ENCODE measurements at regions not wholly inside any gene's neighbourhood (a gene's known extent, or its start where the extent isn't known, plus 50 kb on each side); places are given as distances from the start of the nearest gene placed in this dataset.

GRCh38 chr2:51149725-51150124, 117.8 kb upstream of the NRXN1 start:
- H3K27ac Mint-ChIP-seq, result no peak overlapping the region
- CTCF ChIA-PET, result interaction anchor here (1.6 kb wide), 1 partner anchor 9 kb away, joined by 3 read pairs; no protein-coding TSS in a partner anchor
- no peaks in the 10 kb centered on the region for H3K36me3 Mint-ChIP-seq
- DNase-seq, result no peak
- POLR2A ChIA-PET, result no interaction called here
- H3K4me1 Mint-ChIP-seq, result no peaks in the 10 kb centered on the region
- H3K27me3 Mint-ChIP-seq, result no peaks in the 10 kb centered on the region
- Histone ChIP-seq H3K36me3 (ENCODE audit: insufficient read depth, low read length) (no peaks in the 10 kb centered on the region), H3K27ac (ENCODE audit: low read depth, low read length) (no peak overlapping the region), H3K27me3 (ENCODE audit: insufficient read depth, low read length, poor library complexity, severe bottlenecking) (no peaks in the 10 kb centered on the region), H3K9me3 (ENCODE audit: low read length) (no peaks in the 10 kb centered on the region), H3K4me1 (ENCODE audit: insufficient read depth, low read length) (no peaks in the 10 kb centered on the region), H3K4me3 (ENCODE audit: low read length) (no peak overlapping the region)
- no peak overlapping the region for H3K4me3 Mint-ChIP-seq
- peaks cover 4 to 22% (median 8%) of the 10 kb centered on the region in 5 donors for H3K9me3 Mint-ChIP-seq

DNA sequence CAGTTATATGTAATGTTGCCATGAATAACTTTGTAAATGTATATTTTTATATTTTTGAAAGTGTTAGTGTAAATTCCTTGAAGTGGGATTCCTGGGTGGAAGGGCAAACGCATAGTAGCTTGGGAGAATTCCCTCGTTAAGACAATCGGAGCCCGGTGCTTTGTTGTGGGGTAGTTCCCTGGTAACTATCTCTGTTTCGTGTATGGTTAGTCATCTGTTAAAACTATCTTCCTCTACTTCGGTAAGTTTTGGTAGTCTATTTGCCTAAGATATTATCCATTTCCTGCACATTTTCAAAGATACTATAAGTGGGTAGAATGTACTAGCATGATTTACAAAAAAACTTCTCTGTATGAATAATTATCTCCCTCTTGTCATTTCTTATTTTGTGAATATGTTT, 113.8 kb upstream of the NRXN1 start:
- no peaks in the 10 kb centered on the region for H3K36me3 Mint-ChIP-seq
- no peak overlapping the region for H3K27ac Mint-ChIP-seq
- POLR2A ChIA-PET, result no interaction called here
- no peak for DNase-seq
- Histone ChIP-seq H3K36me3 (ENCODE audit: insufficient read depth, low read length) (no peaks in the 10 kb centered on the region), H3K4me1 (ENCODE audit: insufficient read depth, low read length) (no peaks in the 10 kb centered on the region), H3K9me3 (ENCODE audit: low read length) (no peaks in the 10 kb centered on the region), H3K27me3 (ENCODE audit: insufficient read depth, low read length, poor library complexity, severe bottlenecking) (no peaks in the 10 kb centered on the region), H3K4me3 (ENCODE audit: low read length) (no peak overlapping the region), H3K27ac (ENCODE audit: low read depth, low read length) (no peak overlapping the region)
- no peak overlapping the region for H3K4me3 Mint-ChIP-seq
- H3K9me3 Mint-ChIP-seq, result peaks cover 2 to 13% (median 6%) of the 10 kb centered on the region in 5 donors
- no peaks in the 10 kb centered on the region for H3K4me1 Mint-ChIP-seq
- H3K27me3 Mint-ChIP-seq, result no peaks in the 10 kb centered on the region
- CTCF ChIA-PET, result no interaction called here

DNA sequence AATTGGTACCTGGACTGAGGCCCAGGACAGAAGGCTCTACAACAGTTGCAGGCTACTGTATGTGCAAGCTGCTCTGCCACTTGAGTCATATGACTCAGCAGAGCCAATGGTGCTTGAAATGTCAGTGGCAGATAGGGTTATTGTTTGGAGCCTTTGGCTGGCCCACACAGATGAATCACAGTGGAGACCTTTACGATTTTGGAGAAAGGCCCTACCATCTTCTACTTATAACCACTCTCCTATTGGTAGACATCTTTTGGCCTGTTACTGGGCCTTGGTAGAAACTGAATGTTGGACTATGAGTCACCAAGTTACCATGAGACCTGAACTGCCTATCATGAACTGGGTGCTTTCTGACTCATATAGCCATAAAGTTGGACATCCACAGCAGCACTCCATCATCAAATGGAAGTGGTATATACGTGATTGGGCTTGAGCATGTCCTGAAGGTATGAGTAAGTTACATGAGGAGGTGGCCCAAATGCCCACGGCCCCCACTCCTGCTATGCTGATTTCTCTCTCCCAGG, 88.9 kb upstream of the NRXN1 start:
- Histone ChIP-seq H3K27me3 (ENCODE audit: insufficient read depth, low read length, poor library complexity, severe bottlenecking) (no peaks in the 10 kb centered on the region), H3K4me1 (ENCODE audit: insufficient read depth, low read length) (no peaks in the 10 kb centered on the region), H3K27ac (ENCODE audit: low read depth, low read length) (no peak overlapping the region), H3K4me3 (ENCODE audit: low read length) (no peak overlapping the region), H3K9me3 (ENCODE audit: low read length) (no peaks in the 10 kb centered on the region), H3K36me3 (ENCODE audit: insufficient read depth, low read length) (no peaks in the 10 kb centered on the region)
- ChIA-PET CTCF (no interaction called here), POLR2A (no interaction called here)
- no peak overlapping the region for H3K4me3 Mint-ChIP-seq
- no peaks in the 10 kb centered on the region for H3K4me1 Mint-ChIP-seq
- no peaks in the 10 kb centered on the region for H3K36me3 Mint-ChIP-seq
- DNase-seq, result no peak
- no peaks in the 10 kb centered on the region for H3K27me3 Mint-ChIP-seq
- H3K9me3 Mint-ChIP-seq, result peaks cover 0 to 13% (median 5%) of the 10 kb centered on the region in 5 donors
- H3K27ac Mint-ChIP-seq, result no peak overlapping the region

- H3K27ac Mint-ChIP-seq, result no peak overlapping the region
- ChIA-PET POLR2A (no interaction called here), CTCF (no interaction called here)
- H3K4me3 ChIP-seq (ENCODE audit: low read length), result no peak overlapping the region
- no peaks in the 10 kb centered on the region for H3K9me3 ChIP-seq (ENCODE audit: low read length)
- no peak for DNase-seq
- no peaks in the 10 kb centered on the region for H3K4me1 ChIP-seq (ENCODE audit: insufficient read depth, low read length)
- H3K27ac ChIP-seq (ENCODE audit: low read depth, low read length), result no peak overlapping the region
- H3K9me3 Mint-ChIP-seq, result peaks cover 0 to 20% (median 4%) of the 10 kb centered on the region in 5 donors
- no peaks in the 10 kb centered on the region for H3K4me1 Mint-ChIP-seq
- H3K27me3 Mint-ChIP-seq, result no peaks in the 10 kb centered on the region
- H3K36me3 Mint-ChIP-seq, result no peaks in the 10 kb centered on the region
- H3K27me3 ChIP-seq (ENCODE audit: insufficient read depth, low read length, poor library complexity, severe bottlenecking), result no peaks in the 10 kb centered on the region
- H3K36me3 ChIP-seq (ENCODE audit: insufficient read depth, low read length), result no peaks in the 10 kb centered on the region
- H3K4me3 Mint-ChIP-seq, result no peak overlapping the region
Observed at GRCh38 chr2:51111532-51111931, 79.6 kb upstream of the NRXN1 start.

DNA sequence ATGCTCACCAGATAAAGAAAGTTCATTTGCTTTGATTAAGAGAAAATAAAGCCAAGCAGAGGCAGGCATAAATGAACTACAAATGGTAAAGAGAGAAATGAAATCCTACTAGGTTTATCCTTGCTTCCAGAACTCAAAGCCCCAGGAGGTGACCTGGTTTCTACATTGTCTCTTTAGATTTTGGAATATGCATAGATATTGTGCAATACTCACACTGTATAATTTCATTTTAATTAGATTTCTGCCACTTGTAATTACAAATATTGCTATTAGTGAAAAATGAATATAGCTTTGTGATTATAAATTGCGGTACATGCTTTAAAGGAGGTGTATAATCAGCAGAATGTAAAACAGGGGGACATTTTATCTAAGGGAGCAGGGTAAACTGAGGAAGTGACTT, 76.9 kb upstream of the NRXN1 start:
- Mint-ChIP-seq H3K27me3 (no peaks in the 10 kb centered on the region), H3K4me1 (no peaks in the 10 kb centered on the region), H3K4me3 (no peak overlapping the region), H3K9me3 (peaks cover 0 to 9% (median 2%) of the 10 kb centered on the region in 5 donors), H3K36me3 (no peaks in the 10 kb centered on the region), H3K27ac (no peak overlapping the region)
- H3K4me3 ChIP-seq (ENCODE audit: low read length), result no peak overlapping the region
- no peak for DNase-seq
- no peaks in the 10 kb centered on the region for H3K4me1 ChIP-seq (ENCODE audit: insufficient read depth, low read length)
- POLR2A ChIA-PET, result no interaction called here
- H3K27ac ChIP-seq (ENCODE audit: low read depth, low read length), result no peak overlapping the region
- H3K27me3 ChIP-seq (ENCODE audit: insufficient read depth, low read length, poor library complexity, severe bottlenecking), result no peaks in the 10 kb centered on the region
- H3K36me3 ChIP-seq (ENCODE audit: insufficient read depth, low read length), result no peaks in the 10 kb centered on the region
- CTCF ChIA-PET, result no interaction called here
- no peaks in the 10 kb centered on the region for H3K9me3 ChIP-seq (ENCODE audit: low read length)

DNA sequence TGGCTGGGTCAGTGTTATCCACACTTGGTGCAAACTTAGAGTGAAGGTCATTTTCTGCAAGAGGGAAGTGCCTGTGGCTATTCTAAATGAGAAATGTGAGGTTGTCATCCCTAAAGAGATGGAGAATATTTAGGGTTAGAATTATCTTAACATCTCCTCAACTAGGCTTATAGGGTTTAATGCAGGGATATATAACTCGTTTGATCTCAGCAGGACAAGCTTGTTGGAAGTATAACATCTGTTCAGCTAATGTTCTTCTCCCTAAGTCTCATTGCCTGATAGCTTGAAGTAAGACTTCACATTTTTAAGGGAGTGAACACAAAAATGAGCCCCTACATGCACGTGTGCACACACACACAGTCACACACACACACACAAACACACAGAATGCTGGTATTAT, 75.9 kb upstream of the NRXN1 start:
- H3K36me3 Mint-ChIP-seq, result no peaks in the 10 kb centered on the region
- no peak overlapping the region for H3K4me3 ChIP-seq (ENCODE audit: low read length)
- H3K4me1 ChIP-seq (ENCODE audit: insufficient read depth, low read length), result no peaks in the 10 kb centered on the region
- no peak overlapping the region for H3K4me3 Mint-ChIP-seq
- no peak overlapping the region for H3K27ac ChIP-seq (ENCODE audit: low read depth, low read length)
- H3K36me3 ChIP-seq (ENCODE audit: insufficient read depth, low read length), result no peaks in the 10 kb centered on the region
- no peak overlapping the region for H3K27ac Mint-ChIP-seq
- no peaks in the 10 kb centered on the region for H3K27me3 ChIP-seq (ENCODE audit: insufficient read depth, low read length, poor library complexity, severe bottlenecking)
- ChIA-PET CTCF (no interaction called here), POLR2A (no interaction called here)
- H3K9me3 ChIP-seq (ENCODE audit: low read length), result no peaks in the 10 kb centered on the region
- H3K27me3 Mint-ChIP-seq, result no peaks in the 10 kb centered on the region
- H3K4me1 Mint-ChIP-seq, result no peaks in the 10 kb centered on the region
- no peak for DNase-seq
- H3K9me3 Mint-ChIP-seq, result peaks cover 0 to 9% (median 5%) of the 10 kb centered on the region in 5 donors

DNA sequence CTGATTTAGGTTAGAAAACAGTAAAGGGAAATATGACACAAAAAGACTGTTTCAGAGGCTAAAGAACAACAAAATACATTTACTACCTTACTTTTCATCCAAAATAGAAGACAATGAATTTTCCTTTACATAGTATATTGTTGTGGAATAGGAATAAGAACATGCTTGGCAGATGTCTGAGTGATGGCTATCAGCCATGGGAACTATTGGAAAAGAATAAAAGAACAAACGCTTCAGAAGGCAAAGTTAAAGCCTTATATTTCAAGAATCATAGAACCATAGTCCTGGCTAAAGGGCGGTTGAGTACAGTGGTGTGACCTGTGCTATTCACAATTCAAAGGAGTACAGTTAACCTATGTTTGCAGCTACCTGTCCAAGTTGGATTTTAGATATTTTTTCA, 73.9 kb upstream of the NRXN1 start:
- Histone ChIP-seq H3K36me3 (ENCODE audit: insufficient read depth, low read length) (no peaks in the 10 kb centered on the region), H3K27me3 (ENCODE audit: insufficient read depth, low read length, poor library complexity, severe bottlenecking) (no peaks in the 10 kb centered on the region), H3K4me1 (ENCODE audit: insufficient read depth, low read length) (no peaks in the 10 kb centered on the region), H3K4me3 (ENCODE audit: low read length) (no peak overlapping the region), H3K27ac (ENCODE audit: low read depth, low read length) (no peak overlapping the region), H3K9me3 (ENCODE audit: low read length) (no peaks in the 10 kb centered on the region)
- no peak for DNase-seq
- Mint-ChIP-seq H3K4me3 (no peak overlapping the region), H3K27ac (no peak overlapping the region), H3K36me3 (no peaks in the 10 kb centered on the region), H3K27me3 (no peaks in the 10 kb centered on the region), H3K4me1 (no peaks in the 10 kb centered on the region), H3K9me3 (peaks cover 0 to 14% (median 3%) of the 10 kb centered on the region in 5 donors)
- CTCF ChIA-PET, result no interaction called here
- POLR2A ChIA-PET, result no interaction called here

- POLR2A ChIA-PET, result no interaction called here
Observed at GRCh38 chr2:51103205-51103604, 71.3 kb upstream of the NRXN1 start.

DNA sequence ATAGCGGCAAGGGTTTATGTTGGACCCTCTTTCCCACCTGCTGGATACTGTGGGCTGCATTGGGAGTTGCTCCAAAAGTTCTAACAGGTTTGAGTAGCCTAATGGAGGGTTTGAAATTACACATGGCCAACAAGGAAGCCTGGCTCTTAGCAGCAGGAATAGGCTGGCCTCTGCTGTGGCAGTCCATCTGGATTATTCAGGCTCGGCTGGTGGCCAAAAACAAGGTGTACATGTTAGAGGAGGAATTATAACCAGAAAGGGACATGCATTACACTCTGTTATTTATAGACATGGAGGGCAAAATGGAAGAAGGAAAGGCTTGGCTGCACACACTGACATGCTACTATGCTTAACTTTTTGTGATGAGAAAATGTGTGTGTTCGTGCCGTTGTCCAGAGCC, 61.1 kb upstream of the NRXN1 start:
- Histone ChIP-seq H3K27me3 (ENCODE audit: insufficient read depth, low read length, poor library complexity, severe bottlenecking) (no peaks in the 10 kb centered on the region), H3K36me3 (ENCODE audit: insufficient read depth, low read length) (no peaks in the 10 kb centered on the region), H3K9me3 (ENCODE audit: low read length) (no peaks in the 10 kb centered on the region), H3K4me3 (ENCODE audit: low read length) (no peak overlapping the region), H3K27ac (ENCODE audit: low read depth, low read length) (no peak overlapping the region), H3K4me1 (ENCODE audit: insufficient read depth, low read length) (no peaks in the 10 kb centered on the region)
- no peak overlapping the region for H3K27ac Mint-ChIP-seq
- DNase-seq, result no peak
- peaks cover 4 to 23% (median 11%) of the 10 kb centered on the region in 5 donors for H3K9me3 Mint-ChIP-seq
- H3K4me1 Mint-ChIP-seq, result no peaks in the 10 kb centered on the region
- H3K27me3 Mint-ChIP-seq, result no peaks in the 10 kb centered on the region
- POLR2A ChIA-PET, result no interaction called here
- no peaks in the 10 kb centered on the region for H3K36me3 Mint-ChIP-seq
- CTCF ChIA-PET, result no interaction called here
- no peak overlapping the region for H3K4me3 Mint-ChIP-seq

More at GRCh38 chr2:51103205-51103604, 71.3 kb upstream of the NRXN1 start:
- Mint-ChIP-seq H3K4me1 (no peaks in the 10 kb centered on the region), H3K27ac (no peak overlapping the region), H3K36me3 (no peaks in the 10 kb centered on the region), H3K27me3 (no peaks in the 10 kb centered on the region), H3K9me3 (peaks cover 0 to 17% (median 5%) of the 10 kb centered on the region in 5 donors), H3K4me3 (no peak overlapping the region)
- no peaks in the 10 kb centered on the region for H3K9me3 ChIP-seq (ENCODE audit: low read length)
- H3K4me1 ChIP-seq (ENCODE audit: insufficient read depth, low read length), result no peaks in the 10 kb centered on the region
- no peak overlapping the region for H3K4me3 ChIP-seq (ENCODE audit: low read length)
- H3K27ac ChIP-seq (ENCODE audit: low read depth, low read length), result no peak overlapping the region
- no peak for DNase-seq
- CTCF ChIA-PET, result no interaction called here
- H3K36me3 ChIP-seq (ENCODE audit: insufficient read depth, low read length), result no peaks in the 10 kb centered on the region
- H3K27me3 ChIP-seq (ENCODE audit: insufficient read depth, low read length, poor library complexity, severe bottlenecking), result no peaks in the 10 kb centered on the region

Measured in CD8-positive, alpha-beta memory T cell (primary cell).